CD4-positive, CD25-positive, alpha-beta regulatory T cell (primary cell): ENCODE measurements at regions not wholly inside any gene's neighbourhood (a gene's known extent, or its start where the extent isn't known, plus 50 kb on each side); places are given as distances from the start of the nearest gene placed in this dataset.
"Not testable (repeated sequence)": the region's sequence is repeated elsewhere in the genome, so short reads cannot be mapped to it uniquely, and the experiment has no call there.

Source experiments
- ATAC-seq, 2 donors: fragments of 150-1000 bp; cut with Tn5 transposase; one replicate each; pipeline ENCODE4 v1.10.0; 2021; ENCODE audit warnings: low read depth in 2 of 2, moderate number of reproducible peaks in 2 of 2, moderate library complexity in 1 of 2
- DNase-seq, 3 donors: peaks; one replicate each; pipeline versions ENCODE4 v3.0.0 to v3.0.0-alpha.2; 2012 to 2022; ENCODE audit warnings: mixed read lengths in 1 of 3
- H3K27ac ChIP-seq: one replicate; pipeline ENCODE4 v1.7.0; 2013; ENCODE audit warnings: mild to moderate bottlenecking, low read length; ENCODE audit not compliant: insufficient read depth, poor library complexity, severe bottlenecking
- H3K27me3 ChIP-seq: one replicate; pipeline ENCODE4 v1.7.0; 2013; ENCODE audit warnings: low read length; ENCODE audit not compliant: control insufficient read depth, insufficient read depth
- H3K36me3 ChIP-seq: one replicate; pipeline ENCODE4 v1.7.0; 2013; ENCODE audit warnings: mild to moderate bottlenecking, low read length, moderate library complexity; ENCODE audit not compliant: control insufficient read depth, insufficient read depth
- H3K4me1 ChIP-seq: 2 replicates; pipeline ENCODE4 v1.7.0; 2013; ENCODE audit warnings: mild to moderate bottlenecking, low read length; ENCODE audit not compliant: insufficient read depth, control insufficient read depth, poor library complexity, severe bottlenecking
- H3K4me3 ChIP-seq: one replicate; pipeline ENCODE4 v1.7.0; 2013; ENCODE audit warnings: low read depth, mild to moderate bottlenecking, low read length, moderate library complexity
- H3K9me3 ChIP-seq, 2 experiments: 1 replicate in 1 of 2; 2 replicates in 1 of 2; pipeline ENCODE4 v1.7.0; 2013; ENCODE audit warnings: low read length in 2 of 2, mild to moderate bottlenecking in 1 of 2, moderate library complexity in 1 of 2; ENCODE audit not compliant: control insufficient read depth in 2 of 2
- H3K27ac Mint-ChIP-seq, 3 donors: one replicate each; pipeline ENCODE4 v1.8.0; 2020 to 2022; ENCODE audit warnings: mild to moderate bottlenecking in 3 of 3, mixed read lengths in 3 of 3, moderate library complexity in 2 of 3
- H3K27me3 Mint-ChIP-seq: one replicate; pipeline ENCODE4 v1.8.0; 2022; ENCODE audit warnings: mild to moderate bottlenecking, mixed read lengths
- H3K36me3 Mint-ChIP-seq: one replicate; pipeline ENCODE4 v1.8.0; 2020; ENCODE audit warnings: mixed read lengths
- H3K4me1 Mint-ChIP-seq, 4 donors: one replicate each; pipeline ENCODE4 v1.8.0; 2020 to 2022; ENCODE audit warnings: mixed read lengths in 4 of 4, mild to moderate bottlenecking in 1 of 4
- H3K4me3 Mint-ChIP-seq, 4 donors: one replicate each; pipeline ENCODE4 v1.8.0; 2020 to 2022; ENCODE audit warnings: mild to moderate bottlenecking in 4 of 4, mixed read lengths in 4 of 4, moderate library complexity in 3 of 4
- H3K9me3 Mint-ChIP-seq, 7 donors: one replicate each; pipeline ENCODE4 v1.8.0; 2020 to 2022; ENCODE audit warnings: mixed read lengths in 7 of 7, mild to moderate bottlenecking in 3 of 7, moderate library complexity in 2 of 7

- not testable (repeated sequence) for H3K36me3 ChIP-seq, H3K4me1 Mint-ChIP-seq, H3K4me3 Mint-ChIP-seq, H3K27ac ChIP-seq, DNase-seq, ATAC-seq, H3K27ac Mint-ChIP-seq, H3K4me3 ChIP-seq, H3K27me3 ChIP-seq, H3K36me3 Mint-ChIP-seq, H3K9me3 ChIP-seq, H3K27me3 Mint-ChIP-seq, H3K4me1 ChIP-seq, H3K9me3 Mint-ChIP-seq
Observed at GRCh38 chr13:22959859-22960258, 220.9 kb upstream of the SGCG start.

GRCh38 chr13:22960827-22961226 lies 220.0 kb upstream of the SGCG start:
- Mint-ChIP-seq H3K27ac (no peak overlapping the region), H3K9me3 (peaks cover 0 to 4% (median 0%) of the 10 kb centered on the region in 7 donors), H3K36me3 (no peaks in the 10 kb centered on the region), H3K4me3 (no peak overlapping the region), H3K4me1 (no peaks in the 10 kb centered on the region), H3K27me3 (peaks cover 11% of the 10 kb centered on the region)
- Histone ChIP-seq H3K9me3 (no peaks in the 10 kb centered on the region), H3K36me3 (no peaks in the 10 kb centered on the region), H3K4me3 (no peak overlapping the region), H3K27me3 (no peaks in the 10 kb centered on the region), H3K27ac (no peak overlapping the region), H3K4me1 (no peaks in the 10 kb centered on the region)
- DNase-seq (no peak), ATAC-seq (no peak)

- not testable (repeated sequence) for H3K4me3 Mint-ChIP-seq, H3K27me3 ChIP-seq, H3K9me3 ChIP-seq, H3K9me3 Mint-ChIP-seq, DNase-seq, H3K4me1 ChIP-seq, H3K27ac ChIP-seq, H3K27ac Mint-ChIP-seq, H3K4me3 ChIP-seq, ATAC-seq, H3K36me3 Mint-ChIP-seq, H3K36me3 ChIP-seq, H3K4me1 Mint-ChIP-seq
- peaks cover 11% of the 10 kb centered on the region for H3K27me3 Mint-ChIP-seq
Observed at GRCh38 chr13:22961342-22961741, 219.4 kb upstream of the SGCG start.

- no peak for DNase-seq
- H3K4me1 ChIP-seq: no peaks in the 10 kb centered on the region
- peaks cover 0 to 2% (median 0%) of the 10 kb centered on the region in 7 donors for H3K9me3 Mint-ChIP-seq
- no peaks in the 10 kb centered on the region for H3K27me3 ChIP-seq
- H3K27ac ChIP-seq: no peak overlapping the region
- H3K27me3 Mint-ChIP-seq: peaks cover 11% of the 10 kb centered on the region
- H3K9me3 ChIP-seq: no peaks in the 10 kb centered on the region
- no peaks in the 10 kb centered on the region for H3K36me3 Mint-ChIP-seq
- no peak overlapping the region for H3K27ac Mint-ChIP-seq
- no peaks in the 10 kb centered on the region for H3K4me1 Mint-ChIP-seq
- H3K4me3 ChIP-seq: no peak overlapping the region
- H3K36me3 ChIP-seq: no peaks in the 10 kb centered on the region
- ATAC-seq: no peak
- no peak overlapping the region for H3K4me3 Mint-ChIP-seq
Observed at GRCh38 chr13:22961835-22962537, 218.8 kb upstream of the SGCG start.

- H3K9me3 ChIP-seq, H3K4me1 Mint-ChIP-seq, H3K4me3 ChIP-seq, ATAC-seq, H3K4me3 Mint-ChIP-seq, H3K27ac Mint-ChIP-seq, H3K36me3 Mint-ChIP-seq, H3K36me3 ChIP-seq, H3K27ac ChIP-seq, H3K4me1 ChIP-seq, DNase-seq, H3K9me3 Mint-ChIP-seq, H3K27me3 ChIP-seq: not testable (repeated sequence)
- H3K27me3 Mint-ChIP-seq: peaks cover 11% of the 10 kb centered on the region
Observed at GRCh38 chr13:22963384-22964053, 217.3 kb upstream of the SGCG start.

GRCh38 chr13:22964245-22964966 lies 216.4 kb upstream of the SGCG start:
- no peak for DNase-seq
- Histone ChIP-seq H3K4me3 (no peak overlapping the region), H3K9me3 (no peaks in the 10 kb centered on the region), H3K27ac (no peak overlapping the region), H3K27me3 (no peaks in the 10 kb centered on the region), H3K4me1 (no peaks in the 10 kb centered on the region), H3K36me3 (no peaks in the 10 kb centered on the region)
- ATAC-seq: no peak
- Mint-ChIP-seq H3K4me3 (no peak overlapping the region), H3K36me3 (no peaks in the 10 kb centered on the region), H3K27ac (no peak overlapping the region), H3K9me3 (peaks cover 0 to 3% (median 0%) of the 10 kb centered on the region in 7 donors), H3K27me3 (peaks cover 11% of the 10 kb centered on the region), H3K4me1 (no peaks in the 10 kb centered on the region)

- H3K4me3 Mint-ChIP-seq, H3K4me3 ChIP-seq, H3K9me3 ChIP-seq, H3K9me3 Mint-ChIP-seq, ATAC-seq, H3K4me1 ChIP-seq, H3K27me3 ChIP-seq, H3K27ac ChIP-seq, DNase-seq, H3K27ac Mint-ChIP-seq, H3K36me3 ChIP-seq, H3K4me1 Mint-ChIP-seq, H3K36me3 Mint-ChIP-seq: not testable (repeated sequence)
- H3K27me3 Mint-ChIP-seq: peaks cover 11% of the 10 kb centered on the region
Observed at GRCh38 chr13:22965011-22965857, 215.5 kb upstream of the SGCG start.
